ENCODE measurements at regions not wholly inside any gene's neighbourhood (a gene's known extent, or its start where the extent isn't known, plus 50 kb on each side); places are given as distances from the start of the nearest gene placed in this dataset.

DNA sequence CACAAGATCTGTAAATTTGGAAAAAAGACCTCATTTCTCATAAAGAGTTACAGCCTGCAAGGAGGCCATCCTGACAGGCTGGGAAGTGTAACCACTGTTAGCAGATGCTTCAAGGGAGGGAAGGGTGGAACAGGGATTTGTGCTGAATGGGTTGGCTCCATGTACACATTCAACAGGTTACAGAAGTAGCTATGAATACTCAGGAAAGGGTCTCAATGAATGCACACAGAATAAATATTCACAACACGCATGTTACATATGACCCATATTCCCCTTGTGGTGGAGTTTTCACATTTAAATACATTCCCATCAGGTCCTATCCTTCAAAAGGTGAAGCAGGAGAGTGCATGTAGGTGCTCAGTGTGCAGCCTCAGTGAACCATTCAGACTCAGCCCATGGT lies 316.4 kb upstream of the COBL start:
- no peak for DNase-seq
- Histone ChIP-seq H3K27me3 (no peaks in the 10 kb centered on the region), H3K36me3 (no peaks in the 10 kb centered on the region), H3K27ac (no peak overlapping the region), H3K9me3 (no peaks in the 10 kb centered on the region), H3K4me1 (no peaks in the 10 kb centered on the region), H3K4me3 (no peak overlapping the region)
- 94 to 96% methylated on average over 1 of the region's 1 CpG for WGBS, 2 donors
- no peak for TF ChIP-seq EP300 (IDR thresholded peaks at IDR 0.05)
- TF ChIP-seq POLR2AphosphoS5 (IDR thresholded peaks at IDR 0.05): no peak
- no peak for TF ChIP-seq POLR2A (IDR thresholded peaks at IDR 0.05)
- TF ChIP-seq, protein P1, sequence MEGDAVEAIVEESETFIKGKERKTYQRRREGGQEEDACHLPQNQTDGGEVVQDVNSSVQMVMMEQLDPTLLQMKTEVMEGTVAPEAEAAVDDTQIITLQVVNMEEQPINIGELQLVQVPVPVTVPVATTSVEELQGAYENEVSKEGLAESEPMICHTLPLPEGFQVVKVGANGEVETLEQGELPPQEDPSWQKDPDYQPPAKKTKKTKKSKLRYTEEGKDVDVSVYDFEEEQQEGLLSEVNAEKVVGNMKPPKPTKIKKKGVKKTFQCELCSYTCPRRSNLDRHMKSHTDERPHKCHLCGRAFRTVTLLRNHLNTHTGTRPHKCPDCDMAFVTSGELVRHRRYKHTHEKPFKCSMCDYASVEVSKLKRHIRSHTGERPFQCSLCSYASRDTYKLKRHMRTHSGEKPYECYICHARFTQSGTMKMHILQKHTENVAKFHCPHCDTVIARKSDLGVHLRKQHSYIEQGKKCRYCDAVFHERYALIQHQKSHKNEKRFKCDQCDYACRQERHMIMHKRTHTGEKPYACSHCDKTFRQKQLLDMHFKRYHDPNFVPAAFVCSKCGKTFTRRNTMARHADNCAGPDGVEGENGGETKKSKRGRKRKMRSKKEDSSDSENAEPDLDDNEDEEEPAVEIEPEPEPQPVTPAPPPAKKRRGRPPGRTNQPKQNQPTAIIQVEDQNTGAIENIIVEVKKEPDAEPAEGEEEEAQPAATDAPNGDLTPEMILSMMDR (IDR thresholded peaks at IDR 0.05): no peak
- intact Hi-C loops (cut with DNase I): no loop called here

DNA sequence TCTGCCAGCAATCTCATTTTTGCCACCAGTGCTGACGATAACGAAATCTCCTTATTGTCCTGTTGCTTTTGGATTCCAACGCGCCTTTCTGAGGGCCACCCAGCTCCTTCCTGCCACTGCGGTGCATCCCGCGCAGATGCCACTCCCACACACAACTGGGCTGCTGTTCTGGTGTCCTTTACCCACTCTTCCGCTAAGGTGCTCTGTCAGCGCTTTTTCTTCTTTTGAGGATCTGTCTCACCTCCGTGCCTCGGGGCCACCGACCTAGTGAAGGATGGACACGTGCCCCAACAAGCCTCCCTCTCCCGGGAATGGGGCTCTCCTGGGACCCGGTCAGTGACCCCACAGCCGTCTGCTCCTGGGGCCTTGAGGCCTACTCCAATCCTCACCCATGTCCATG lies 314.3 kb upstream of the COBL start:
- no peak overlapping the region for H3K4me3 ChIP-seq
- intact Hi-C loops (cut with DNase I): no loop called here
- H3K27me3 ChIP-seq: no peaks in the 10 kb centered on the region
- no peaks in the 10 kb centered on the region for H3K9me3 ChIP-seq
- TF ChIP-seq, protein P1 (IDR thresholded peaks at IDR 0.05): no peak
- TF ChIP-seq EP300 (IDR thresholded peaks at IDR 0.05) (no peak), POLR2A (IDR thresholded peaks at IDR 0.05) (no peak), POLR2AphosphoS5 (IDR thresholded peaks at IDR 0.05) (no peak)
- 92 to 98% methylated on average over 16 of the region's 16 CpGs for WGBS, 2 donors
- H3K36me3 ChIP-seq: no peaks in the 10 kb centered on the region
- DNase-seq: no peak
- no peaks in the 10 kb centered on the region for H3K4me1 ChIP-seq
- H3K27ac ChIP-seq: no peak overlapping the region

GRCh38 chr7:51629206-51629605 lies 312.6 kb upstream of the COBL start:
- Histone ChIP-seq H3K27me3 (no peaks in the 10 kb centered on the region), H3K4me1 (no peaks in the 10 kb centered on the region), H3K4me3 (no peak overlapping the region), H3K9me3 (no peaks in the 10 kb centered on the region), H3K27ac (no peak overlapping the region), H3K36me3 (no peaks in the 10 kb centered on the region)
- intact Hi-C loops (cut with DNase I): no loop called here
- 74 to 89% methylated on average over 5 of the region's 5 CpGs for WGBS, 2 donors
- no peak for DNase-seq
- TF ChIP-seq POLR2AphosphoS5 (IDR thresholded peaks at IDR 0.05): no peak
- TF ChIP-seq POLR2A (IDR thresholded peaks at IDR 0.05): no peak
- TF ChIP-seq EP300 (IDR thresholded peaks at IDR 0.05): no peak
- TF ChIP-seq, protein P1 (IDR thresholded peaks at IDR 0.05): no peak

GRCh38 chr7:51621956-51622355 lies 305.3 kb upstream of the COBL start:
- Histone ChIP-seq H3K36me3 (no peaks in the 10 kb centered on the region), H3K27ac (no peak overlapping the region), H3K4me1 (no peaks in the 10 kb centered on the region), H3K27me3 (no peaks in the 10 kb centered on the region), H3K4me3 (no peak overlapping the region), H3K9me3 (no peaks in the 10 kb centered on the region)
- 89 to 92% methylated on average over 2 of the region's 2 CpGs for WGBS, 2 donors
- intact Hi-C loops (cut with DNase I): no loop called here
- no peak for DNase-seq
- TF ChIP-seq POLR2AphosphoS5 (IDR thresholded peaks at IDR 0.05) (no peak), POLR2A (IDR thresholded peaks at IDR 0.05) (no peak), EP300 (IDR thresholded peaks at IDR 0.05) (no peak)
- TF ChIP-seq, protein P1 (IDR thresholded peaks at IDR 0.05): no peak

GRCh38 chr7:51620706-51621105 lies 304.1 kb upstream of the COBL start:
- no peaks in the 10 kb centered on the region for H3K4me1 ChIP-seq
- no peak overlapping the region for H3K27ac ChIP-seq
- TF ChIP-seq, protein P1 (IDR thresholded peaks at IDR 0.05): no peak
- no peak for DNase-seq
- no peak overlapping the region for H3K4me3 ChIP-seq
- no peaks in the 10 kb centered on the region for H3K9me3 ChIP-seq
- H3K36me3 ChIP-seq: no peaks in the 10 kb centered on the region
- 57 to 85% methylated on average over 5 of the region's 5 CpGs for WGBS, 2 donors
- H3K27me3 ChIP-seq: no peaks in the 10 kb centered on the region
- intact Hi-C loops (cut with DNase I): no loop called here

Data from sigmoid colon (tissue), 6 donors.